Activated naive CD8-positive, alpha-beta T cell treated with anti-CD3 and anti-CD28 coated beads, Interleukin-2, amount 10 ng/mL, durations not matched to agents 7 days and 5 days (primary cell): ENCODE measurements at regions not wholly inside any gene's neighbourhood (a gene's known extent, or its start where the extent isn't known, plus 50 kb on each side); places are given as distances from the start of the nearest gene placed in this dataset.

Experiments used
- ATAC-seq: fragments of 150-1000 bp; cut with Tn5 transposase; one replicate; pipeline ENCODE4 v1.10.0; 2021; ENCODE audit warnings: low read depth, moderate library complexity
- POLR2A ChIA-PET: fragments of 350-600 bp; sonication (Branson Sonifier 250); formaldehyde crosslinking; loops from one replicate; lab custom pipeline; 2021; ENCODE audit warnings: antibody characterized with exemption; lab: Charles Lee
- DNase-seq: peaks from one replicate; pipeline ENCODE4 v3.0.0; 2021
- H3K27ac Mint-ChIP-seq: one replicate; pipeline ENCODE4 v1.8.0; 2022; ENCODE audit warnings: mild to moderate bottlenecking, mixed read lengths
- H3K27me3 Mint-ChIP-seq: one replicate; pipeline ENCODE4 v1.8.0; 2022; ENCODE audit warnings: mild to moderate bottlenecking, moderate library complexity, mixed read lengths
- H3K36me3 Mint-ChIP-seq: one replicate; pipeline ENCODE4 v1.8.0; 2021; ENCODE audit warnings: mild to moderate bottlenecking, mixed read lengths
- H3K4me1 Mint-ChIP-seq: one replicate; pipeline ENCODE4 v1.8.0; 2021; ENCODE audit warnings: mixed read lengths
- H3K4me3 Mint-ChIP-seq: one replicate; pipeline ENCODE4 v1.8.0; 2022; ENCODE audit warnings: mild to moderate bottlenecking, moderate library complexity, mixed read lengths
- H3K9me3 Mint-ChIP-seq: one replicate; pipeline ENCODE4 v1.8.0; 2021; ENCODE audit warnings: mixed read lengths

DNA sequence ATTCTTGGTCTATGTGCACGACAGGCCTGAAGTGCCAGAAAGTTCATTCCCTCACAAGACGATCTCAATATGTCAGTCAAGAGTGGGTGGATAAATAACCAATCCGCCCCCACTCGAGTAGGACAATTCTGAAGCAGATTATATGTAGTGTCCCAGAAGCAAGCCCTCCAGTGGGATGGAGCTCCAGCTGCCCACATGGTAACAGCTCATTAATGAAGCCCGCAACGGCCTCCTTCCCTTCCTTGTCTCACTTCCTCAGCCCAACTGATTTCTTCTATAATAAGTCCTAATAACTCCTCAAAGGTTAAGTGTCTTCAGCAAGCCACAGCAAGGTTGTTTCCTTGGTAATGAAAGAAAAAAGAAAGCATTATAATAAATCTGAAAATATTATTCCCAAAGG, 82.1 kb upstream of the F13A1 start:
- POLR2A ChIA-PET: no interaction called here
- H3K27ac Mint-ChIP-seq: no peak overlapping the region
- H3K9me3 Mint-ChIP-seq: peaks cover 2% of the 10 kb centered on the region
- ATAC-seq (no peak), DNase-seq (no peak)
- peaks cover 2% of the 10 kb centered on the region for H3K27me3 Mint-ChIP-seq
- H3K36me3 Mint-ChIP-seq: no peaks in the 10 kb centered on the region
- no peak overlapping the region for H3K4me3 Mint-ChIP-seq
- peaks cover 1% of the 10 kb centered on the region for H3K4me1 Mint-ChIP-seq

DNA sequence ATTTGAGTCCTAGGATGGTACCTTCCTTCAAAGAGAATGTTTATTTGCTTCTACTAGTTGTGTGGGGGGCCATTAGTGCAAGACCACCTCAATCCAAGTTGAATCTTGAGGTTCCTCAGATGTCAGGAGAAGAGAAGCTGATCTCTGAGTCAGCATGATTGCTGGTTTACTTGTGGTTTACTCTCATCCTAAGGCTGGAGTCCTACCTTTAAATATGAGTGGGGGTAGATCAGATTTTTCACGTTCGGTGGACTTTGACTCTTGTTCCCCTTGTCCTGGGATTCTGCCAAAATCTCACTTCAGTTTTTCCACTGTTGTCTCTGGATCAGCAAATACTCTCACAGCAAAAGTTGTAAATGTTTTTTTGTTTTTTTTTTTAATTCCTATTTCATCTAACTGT, 84.6 kb upstream of the F13A1 start:
- POLR2A ChIA-PET: no interaction called here
- peaks cover 2% of the 10 kb centered on the region for H3K9me3 Mint-ChIP-seq
- H3K27ac Mint-ChIP-seq: no peak overlapping the region
- no peak overlapping the region for H3K4me3 Mint-ChIP-seq
- H3K4me1 Mint-ChIP-seq: peaks cover 1% of the 10 kb centered on the region
- no peak for ATAC-seq
- H3K27me3 Mint-ChIP-seq: peaks cover 6% of the 10 kb centered on the region
- DNase-seq: no peak
- no peaks in the 10 kb centered on the region for H3K36me3 Mint-ChIP-seq

DNA sequence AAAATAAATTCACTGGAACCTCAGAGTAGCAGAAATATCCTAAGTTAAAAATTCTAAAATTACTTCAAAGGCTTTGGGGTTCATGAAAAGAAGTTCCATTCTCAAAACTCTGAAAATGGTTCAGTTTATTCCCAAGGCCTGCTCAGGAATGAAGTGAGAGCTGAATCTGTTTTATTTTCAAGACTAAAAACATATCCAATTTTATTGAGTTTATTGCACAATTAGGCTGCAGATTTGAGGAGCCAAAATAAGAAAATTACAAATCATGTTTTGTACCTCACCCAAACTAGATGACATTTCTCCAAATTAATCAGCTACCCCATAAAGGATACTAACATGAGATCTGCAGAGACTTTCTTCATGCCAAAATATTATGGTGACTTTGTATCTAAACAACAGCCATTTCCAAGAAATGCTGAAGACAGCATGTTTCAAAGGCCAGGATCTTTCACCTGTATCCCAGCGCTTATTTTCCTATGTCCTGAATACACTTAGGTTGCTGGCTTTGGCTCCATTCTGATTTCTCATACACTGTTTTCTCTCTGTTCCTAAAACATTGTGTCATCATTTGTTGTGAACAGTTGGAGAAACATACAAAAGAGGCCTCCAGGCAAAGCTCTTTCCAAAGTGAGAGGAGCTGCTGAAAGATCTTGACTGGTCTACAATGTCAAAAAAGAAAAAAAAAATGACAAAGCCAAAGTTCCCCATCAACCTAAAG, 85.7 kb upstream of the F13A1 start:
- Mint-ChIP-seq H3K36me3 (no peaks in the 10 kb centered on the region), H3K27me3 (peaks cover 4% of the 10 kb centered on the region), H3K27ac (no peak overlapping the region), H3K9me3 (peaks cover under 1% of the 10 kb centered on the region), H3K4me3 (no peak overlapping the region), H3K4me1 (no peaks in the 10 kb centered on the region)
- POLR2A ChIA-PET: no interaction called here
- ATAC-seq (no peak), DNase-seq (no peak)

DNA sequence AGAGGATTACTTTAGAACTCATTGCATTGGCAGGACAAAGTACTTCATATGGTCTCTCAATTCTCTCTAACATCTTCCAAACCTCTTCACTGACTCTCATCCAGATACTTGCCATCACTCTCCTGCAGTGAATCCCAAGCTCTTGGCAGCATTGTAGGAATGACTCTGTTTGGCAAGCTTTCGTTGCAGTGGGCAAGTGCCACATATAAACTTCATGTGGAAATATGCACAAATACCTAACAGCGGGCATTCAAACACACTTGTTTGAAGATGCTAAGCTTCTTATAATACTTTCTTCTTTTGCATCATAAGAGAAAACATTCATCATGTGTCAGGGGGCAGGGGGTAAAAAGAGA, 86.2 kb upstream of the F13A1 start:
- Mint-ChIP-seq H3K4me1 (no peaks in the 10 kb centered on the region), H3K27ac (no peak overlapping the region), H3K27me3 (peaks cover 3% of the 10 kb centered on the region), H3K9me3 (no peaks in the 10 kb centered on the region), H3K4me3 (no peak overlapping the region), H3K36me3 (no peaks in the 10 kb centered on the region)
- DNase-seq: no peak
- POLR2A ChIA-PET: no interaction called here
- ATAC-seq: no peak

DNA sequence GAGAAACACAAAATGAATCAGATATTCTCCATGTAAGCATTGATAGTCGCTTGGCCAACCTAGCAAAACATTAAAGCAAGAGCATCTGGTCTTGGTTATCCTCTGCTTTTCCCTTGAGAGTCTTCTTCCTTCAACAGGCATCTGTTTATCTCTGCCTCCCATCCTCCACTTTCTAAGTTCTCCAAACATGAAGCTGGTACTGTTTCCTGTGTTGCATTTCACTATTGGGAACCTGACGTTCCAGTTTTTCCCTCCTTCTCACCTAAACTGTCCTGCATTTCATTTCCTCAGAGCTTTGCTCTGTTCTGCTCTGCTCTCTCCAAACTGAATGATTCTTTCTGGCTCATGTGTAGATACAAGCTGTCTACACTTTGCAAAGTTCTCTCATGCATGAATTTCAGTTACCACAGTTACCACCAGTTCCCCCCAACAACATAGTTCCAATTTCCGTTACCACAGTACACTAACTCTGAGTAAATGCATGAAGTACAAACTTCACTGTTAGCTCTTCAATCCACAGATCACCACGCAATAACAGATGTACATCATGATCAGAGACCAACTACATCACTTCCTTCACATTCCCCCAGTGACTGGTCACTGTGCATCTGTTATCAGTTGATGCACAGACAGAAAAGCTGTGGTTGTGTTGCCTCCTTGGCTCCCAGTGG, 86.7 kb upstream of the F13A1 start:
- H3K27me3 Mint-ChIP-seq: peaks cover 3% of the 10 kb centered on the region
- DNase-seq: no peak
- ATAC-seq: no peak

DNA sequence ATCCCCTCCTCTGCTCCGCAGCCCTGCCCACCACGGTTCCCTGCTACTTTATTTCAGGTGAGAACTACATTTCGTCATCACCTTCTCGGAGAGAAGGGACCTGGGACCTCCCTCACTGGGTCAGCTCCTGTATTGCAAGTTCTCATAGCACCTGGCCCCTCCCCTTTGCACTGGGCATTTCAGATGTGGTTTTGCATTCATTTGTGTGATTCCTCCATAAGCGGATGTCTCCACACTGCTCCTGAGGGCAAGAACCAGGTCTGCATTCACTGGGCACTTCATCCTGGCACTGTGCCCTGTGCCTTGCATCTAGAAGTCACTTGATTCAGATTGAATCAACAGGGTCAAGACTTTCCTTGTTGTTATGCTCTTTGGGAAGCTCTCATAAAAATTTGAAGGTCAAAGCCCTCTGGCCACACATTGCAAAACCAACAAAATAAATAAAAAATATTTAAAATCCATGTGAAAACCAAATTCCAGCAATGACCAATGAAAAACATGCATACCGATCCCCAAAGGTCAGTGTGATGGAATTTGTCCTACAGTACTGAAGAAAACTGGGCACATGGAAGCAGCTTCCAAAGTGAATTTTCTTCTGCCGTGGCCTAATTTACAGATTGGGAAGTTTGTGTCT, 89.1 kb upstream of the F13A1 start:
- Mint-ChIP-seq H3K9me3 (no peaks in the 10 kb centered on the region), H3K27ac (no peak overlapping the region), H3K4me3 (no peak overlapping the region), H3K27me3 (peaks cover 7% of the 10 kb centered on the region), H3K36me3 (no peaks in the 10 kb centered on the region), H3K4me1 (no peaks in the 10 kb centered on the region)
- POLR2A ChIA-PET: no interaction called here
- ATAC-seq: no peak
- DNase-seq: no peak

More for the DNA sequence above, 86.7 kb upstream of the F13A1 start:
- H3K27ac Mint-ChIP-seq: no peak overlapping the region
- no peaks in the 10 kb centered on the region for H3K4me1 Mint-ChIP-seq
- no peaks in the 10 kb centered on the region for H3K9me3 Mint-ChIP-seq
- no peak overlapping the region for H3K4me3 Mint-ChIP-seq
- no peaks in the 10 kb centered on the region for H3K36me3 Mint-ChIP-seq
- POLR2A ChIA-PET: no interaction called here

DNA sequence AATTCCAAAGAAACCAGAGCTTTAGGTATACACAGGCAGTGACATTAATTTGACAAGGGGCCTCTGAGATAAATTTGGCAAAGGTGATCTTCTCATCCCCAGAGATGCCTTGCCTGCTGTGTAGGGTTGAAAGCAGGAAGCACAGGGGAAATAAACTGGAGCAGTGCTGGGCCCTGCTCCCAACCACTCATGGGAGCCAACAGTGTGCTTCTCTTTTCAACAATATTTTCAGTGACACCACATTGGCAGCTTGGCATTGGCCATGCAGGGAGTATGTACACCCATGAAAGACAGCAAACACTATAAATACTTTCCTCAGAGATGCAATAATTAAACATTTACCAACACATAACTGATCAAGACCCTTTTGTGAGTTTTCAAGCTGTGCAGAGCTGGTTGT, 90.7 kb upstream of the F13A1 start:
- Mint-ChIP-seq H3K4me3 (no peak overlapping the region), H3K9me3 (no peaks in the 10 kb centered on the region), H3K36me3 (no peaks in the 10 kb centered on the region), H3K4me1 (no peaks in the 10 kb centered on the region), H3K27ac (no peak overlapping the region), H3K27me3 (peaks cover 7% of the 10 kb centered on the region)
- ATAC-seq (no peak), DNase-seq (no peak)
- POLR2A ChIA-PET: no interaction called here

DNA sequence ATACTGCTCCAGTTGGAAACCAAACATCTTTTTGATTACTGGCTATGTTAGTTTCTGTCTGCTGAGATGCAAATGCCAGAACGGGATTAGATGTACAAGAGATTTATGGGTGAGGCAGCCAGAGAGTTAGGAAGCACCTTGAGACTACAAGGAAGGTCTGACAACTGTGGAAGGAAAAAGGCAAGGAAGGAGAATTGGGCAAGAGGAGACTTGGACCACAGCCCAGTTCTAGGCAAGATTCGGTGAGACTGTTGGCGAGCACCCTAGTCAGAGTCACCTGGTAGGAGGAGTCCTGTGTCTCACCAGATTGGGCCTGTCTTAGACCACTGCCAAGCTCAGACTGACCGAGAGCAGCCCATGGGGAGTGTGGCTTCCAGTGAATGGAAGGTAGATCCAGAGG, 91.8 kb upstream of the F13A1 start:
- POLR2A ChIA-PET: no interaction called here
- Mint-ChIP-seq H3K27ac (no peak overlapping the region), H3K4me3 (no peak overlapping the region), H3K27me3 (peaks cover 7% of the 10 kb centered on the region), H3K4me1 (no peaks in the 10 kb centered on the region), H3K9me3 (no peaks in the 10 kb centered on the region), H3K36me3 (no peaks in the 10 kb centered on the region)
- no peak for DNase-seq
- ATAC-seq: no peak

DNA sequence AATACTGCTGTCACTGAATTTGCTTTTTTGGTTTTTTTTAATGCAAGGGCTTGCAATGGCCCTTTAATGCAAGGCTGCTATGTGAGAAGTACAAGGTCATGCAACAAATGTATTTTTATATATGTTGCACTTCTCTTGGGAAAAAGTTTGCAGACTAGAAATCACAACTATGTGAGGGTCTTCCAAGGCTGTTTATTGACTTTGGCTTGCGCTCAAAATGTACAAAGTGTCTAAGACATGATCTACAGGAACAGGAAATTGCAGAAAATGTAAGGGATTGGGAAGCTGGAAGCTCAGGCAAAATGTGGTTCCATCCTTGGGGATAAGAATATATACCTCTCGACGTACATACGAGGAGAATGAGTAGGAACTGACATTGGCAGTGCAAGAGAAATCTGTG, 92.2 kb upstream of the F13A1 start:
- no peaks in the 10 kb centered on the region for H3K4me1 Mint-ChIP-seq
- no peaks in the 10 kb centered on the region for H3K36me3 Mint-ChIP-seq
- H3K27me3 Mint-ChIP-seq: peaks cover 7% of the 10 kb centered on the region
- no peak overlapping the region for H3K4me3 Mint-ChIP-seq
- H3K9me3 Mint-ChIP-seq: no peaks in the 10 kb centered on the region
- POLR2A ChIA-PET: no interaction called here
- no peak for DNase-seq
- ATAC-seq: no peak
- no peak overlapping the region for H3K27ac Mint-ChIP-seq

DNA sequence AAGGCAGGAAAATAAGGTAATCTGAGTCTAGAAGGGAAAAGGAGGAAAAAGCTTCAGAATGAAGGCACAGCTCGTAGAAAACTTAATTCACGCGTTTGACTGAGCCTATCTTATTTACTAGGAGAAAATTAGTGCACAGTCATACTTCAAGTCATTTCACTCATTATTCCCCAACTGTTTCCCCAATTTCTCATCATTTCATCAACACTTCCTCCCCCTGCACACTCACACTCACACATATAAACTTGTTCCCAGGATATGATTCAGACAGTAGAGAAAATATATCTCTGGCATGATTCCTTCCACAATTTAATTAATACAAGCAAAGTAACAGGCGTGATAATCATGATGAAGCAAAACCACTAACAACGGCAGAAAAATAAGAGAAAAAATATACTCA, 94.5 kb upstream of the F13A1 start:
- POLR2A ChIA-PET: no interaction called here
- H3K27ac Mint-ChIP-seq: no peak overlapping the region
- ATAC-seq (no peak), DNase-seq (no peak)
- no peaks in the 10 kb centered on the region for H3K36me3 Mint-ChIP-seq
- H3K27me3 Mint-ChIP-seq: peaks cover 4% of the 10 kb centered on the region
- H3K9me3 Mint-ChIP-seq: no peaks in the 10 kb centered on the region
- H3K4me1 Mint-ChIP-seq: no peaks in the 10 kb centered on the region
- no peak overlapping the region for H3K4me3 Mint-ChIP-seq

DNA sequence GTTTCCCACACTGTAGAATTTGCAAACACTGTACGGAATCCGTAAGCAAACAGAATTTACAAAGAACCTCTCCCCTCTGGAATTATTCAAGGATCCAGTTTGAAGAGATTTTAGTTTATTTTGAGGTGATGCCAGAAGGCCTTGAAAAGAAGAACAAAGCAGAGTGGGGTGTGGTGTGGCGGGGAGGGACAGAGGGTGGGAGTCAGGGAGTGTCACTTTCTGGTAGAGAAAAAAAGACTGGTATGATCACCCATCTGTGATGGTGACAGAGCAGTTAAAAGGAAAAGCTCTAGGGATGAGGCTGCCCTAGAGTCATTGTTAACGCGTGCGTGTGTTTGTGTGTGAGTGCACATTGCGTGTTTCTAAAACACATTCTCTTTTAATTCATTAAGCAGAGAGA, 97.0 kb upstream of the F13A1 start:
- Mint-ChIP-seq H3K27ac (no peak overlapping the region), H3K4me1 (no peaks in the 10 kb centered on the region), H3K4me3 (no peak overlapping the region), H3K9me3 (no peaks in the 10 kb centered on the region), H3K36me3 (no peaks in the 10 kb centered on the region), H3K27me3 (peaks cover 4% of the 10 kb centered on the region)
- ATAC-seq (no peak), DNase-seq (no peak)
- POLR2A ChIA-PET: no interaction called here

DNA sequence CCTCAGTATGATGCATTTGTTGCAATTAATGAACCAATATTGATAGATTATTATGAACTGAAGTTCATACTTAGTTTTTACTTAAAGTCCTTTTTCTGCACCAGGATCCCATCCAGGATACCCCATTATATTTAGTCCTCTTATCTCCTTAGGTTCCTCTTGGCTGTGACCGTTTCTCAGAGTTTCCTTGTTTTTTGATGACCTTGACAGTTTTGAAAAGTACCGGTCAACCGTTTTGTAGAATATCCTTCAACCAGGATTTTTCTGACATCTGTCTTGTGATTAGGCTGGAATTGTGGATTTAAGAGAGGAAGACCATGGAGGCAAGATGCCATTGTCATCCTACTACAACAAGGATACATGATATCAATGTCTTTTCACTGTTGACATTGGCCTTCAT, 98.0 kb upstream of the F13A1 start:
- H3K27me3 Mint-ChIP-seq: peaks cover 4% of the 10 kb centered on the region
- POLR2A ChIA-PET: no interaction called here
- no peaks in the 10 kb centered on the region for H3K4me1 Mint-ChIP-seq
- no peak overlapping the region for H3K4me3 Mint-ChIP-seq
- DNase-seq (no peak), ATAC-seq (no peak)
- peaks cover 1% of the 10 kb centered on the region for H3K36me3 Mint-ChIP-seq
- no peaks in the 10 kb centered on the region for H3K9me3 Mint-ChIP-seq
- H3K27ac Mint-ChIP-seq: no peak overlapping the region

DNA sequence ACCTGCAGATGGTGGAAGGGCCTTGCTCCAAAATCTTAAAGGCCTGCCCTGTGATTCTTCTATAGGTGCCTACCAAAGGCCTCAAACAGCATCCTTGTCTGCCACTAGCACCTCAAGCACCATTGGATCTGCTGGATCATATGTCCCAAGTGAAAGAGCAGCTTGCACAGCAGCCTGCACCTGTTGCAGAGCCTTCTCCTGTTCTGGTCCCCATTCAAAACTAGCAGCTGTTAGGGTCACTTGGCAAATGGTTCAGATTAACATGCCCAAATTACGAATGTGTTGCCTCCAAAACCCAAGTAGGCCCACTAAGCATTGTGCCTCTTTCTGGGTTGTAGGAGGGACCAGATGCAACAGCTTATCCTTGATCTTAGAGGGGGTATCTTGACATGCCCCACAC, 99.6 kb upstream of the F13A1 start:
- POLR2A ChIA-PET: no interaction called here
- no peak overlapping the region for H3K4me3 Mint-ChIP-seq
- DNase-seq (no peak), ATAC-seq (no peak)
- peaks cover 5% of the 10 kb centered on the region for H3K36me3 Mint-ChIP-seq
- no peaks in the 10 kb centered on the region for H3K4me1 Mint-ChIP-seq
- peaks cover 5% of the 10 kb centered on the region for H3K27me3 Mint-ChIP-seq
- no peak overlapping the region for H3K27ac Mint-ChIP-seq
- peaks cover 8% of the 10 kb centered on the region for H3K9me3 Mint-ChIP-seq

DNA sequence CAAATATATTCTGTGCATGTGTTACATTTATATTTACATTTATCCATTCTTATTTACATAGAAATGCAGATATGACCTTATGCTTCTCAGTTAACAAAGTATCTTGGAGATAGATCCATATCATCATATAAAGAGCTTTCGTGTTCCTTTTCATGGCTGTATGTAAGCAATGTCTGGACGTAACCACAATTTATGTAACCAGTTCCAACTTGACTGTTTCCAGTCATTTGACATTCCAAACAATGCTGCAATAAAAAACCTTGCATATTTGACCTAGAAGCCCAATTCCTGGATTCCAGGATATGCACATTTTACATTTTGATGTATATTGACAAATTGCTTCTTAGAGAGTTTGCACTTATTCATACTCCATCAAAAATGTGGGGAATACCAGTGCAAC, 113.7 kb upstream of the F13A1 start:
- no peak overlapping the region for H3K27ac Mint-ChIP-seq
- POLR2A ChIA-PET: no interaction called here
- H3K4me3 Mint-ChIP-seq: no peak overlapping the region
- no peaks in the 10 kb centered on the region for H3K9me3 Mint-ChIP-seq
- DNase-seq (no peak), ATAC-seq (no peak)
- no peaks in the 10 kb centered on the region for H3K27me3 Mint-ChIP-seq
- H3K4me1 Mint-ChIP-seq: no peaks in the 10 kb centered on the region
- H3K36me3 Mint-ChIP-seq: no peaks in the 10 kb centered on the region
